Sigmoid colon (tissue), 6 donors: ENCODE measurements at regions not wholly inside any gene's neighbourhood (a gene's known extent, or its start where the extent isn't known, plus 50 kb on each side); places are given as distances from the start of the nearest gene placed in this dataset.

Experiments
- DNase-seq: peaks from one replicate; pipeline ENCODE4 v3.0.0-alpha.2; 2019
- H3K27ac ChIP-seq, 4 donors: fragments of 200-600 bp; sonication (generic); one replicate each; pipeline ENCODE4 v1.5.1; 2016 to 2019; ENCODE audit warnings: mild to moderate bottlenecking in 1 of 4
- H3K27me3 ChIP-seq, 3 donors: fragments of 200-600 bp; sonication (generic); one replicate each; pipeline ENCODE4 v1.5.1; 2019; ENCODE audit warnings: mild to moderate bottlenecking in 1 of 3
- H3K36me3 ChIP-seq, 4 donors: fragments of 200-600 bp; sonication (generic); one replicate each; pipeline ENCODE4 v1.5.1; 2016 to 2019
- H3K4me1 ChIP-seq, 4 donors: fragments of 200-600 bp; sonication (generic); one replicate each; pipeline ENCODE4 v1.5.1; 2017 to 2019
- H3K4me3 ChIP-seq, 4 donors: fragments of 200-600 bp; sonication (generic); one replicate each; pipeline ENCODE4 v1.5.1; 2017 to 2019; ENCODE audit warnings: mild to moderate bottlenecking in 2 of 4, moderate library complexity in 1 of 4
- H3K9me3 ChIP-seq, 4 donors: fragments of 200-600 bp in 3 of 4; sonication (generic) in 3 of 4; one replicate each; pipeline versions ENCODE4 v1.5.1 to v1.6.1; 2013 to 2019
- CTCF ChIP-seq, 4 experiments: fragments of 450-650 bp in 3 of 4; fragments of 200-600 bp in 1 of 4; IDR thresholded peaks; one replicate each; pipeline ENCODE4 v1.5.1; 2016 to 2019; ENCODE audit warnings: antibody characterized with exemption in 4 of 4, mild to moderate bottlenecking in 3 of 4, moderate library complexity in 2 of 4
- EP300 ChIP-seq, 4 donors: sonication (generic); formaldehyde crosslinking; IDR thresholded peaks; one replicate each; pipeline ENCODE4 v1.6.1; 2017; ENCODE audit warnings: antibody characterized with exemption in 4 of 4
- POLR2A ChIP-seq, 2 donors: fragments of 450-650 bp; IDR thresholded peaks; one replicate each; pipeline ENCODE4 v1.6.1; 2016; ENCODE audit warnings: antibody characterized with exemption in 2 of 2, mild to moderate bottlenecking in 2 of 2, moderate library complexity in 2 of 2
- POLR2AphosphoS5 ChIP-seq, 4 donors: sonication (generic); formaldehyde crosslinking; IDR thresholded peaks; one replicate each; pipeline ENCODE4 v1.6.1; 2017; ENCODE audit warnings: antibody characterized with exemption in 4 of 4
- WGBS, 2 donors: extraction: QIAGEN DNeasy Blood & Tissue Kit; methylation state at CpG; one replicate each; pipeline ENCODE4 v1.1.7; 2013; 5-methylcytosine and 5-hydroxymethylcytosine counted together
- intact Hi-C: fragments of 100-400 bp; cut with DNase I; formaldehyde crosslinking; loops from one replicate; pipeline ENCODE4 v1.15.1; 2023
- donor health status: healthy with polysubstance abuse.
- donor health status: healthy.

DNA sequence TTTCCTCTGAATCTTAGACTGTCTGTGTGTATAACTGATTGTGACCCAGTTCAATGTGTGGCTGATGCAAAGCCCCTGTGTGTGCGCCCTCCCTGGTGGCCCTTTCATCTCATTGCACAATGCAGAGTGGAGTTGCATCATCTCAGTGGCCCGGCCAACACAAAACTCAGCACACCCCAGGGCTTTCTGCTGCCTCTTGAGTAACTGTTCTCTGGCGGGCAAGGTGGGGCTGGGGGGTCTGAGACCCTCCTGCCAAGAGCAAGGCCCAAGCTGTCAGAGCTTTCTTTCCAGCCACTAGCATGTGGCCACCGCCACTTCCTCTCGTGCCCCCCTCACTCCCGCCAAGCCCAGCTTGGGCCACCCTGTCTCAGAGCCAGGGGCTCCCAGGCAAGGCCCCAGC, 80.7 kb upstream of the ALDH1L1 start:
- H3K4me3 ChIP-seq, result no peak overlapping the region
- intact Hi-C loops, result loop anchor here (5.0 kb wide), 2 partner anchors 79 to 216 kb away; partner anchors contain the start of genes ALDH1L1 and ZXDC
- TF ChIP-seq POLR2A (IDR thresholded peaks at IDR 0.05) (no peak), EP300 (IDR thresholded peaks at IDR 0.05) (no peak), CTCF (IDR thresholded peaks at IDR 0.05) (no peak), POLR2AphosphoS5 (IDR thresholded peaks at IDR 0.05) (peak; percentile 48 to 60 (median 55))
- H3K4me1 ChIP-seq, result peaks cover 0 to 7% (median 3%) of the 10 kb centered on the region in 4 donors
- no peaks in the 10 kb centered on the region for H3K9me3 ChIP-seq
- no peaks in the 10 kb centered on the region for H3K36me3 ChIP-seq
- peak overlapping the region; percentile 29 to 55 (median 42) for H3K27ac ChIP-seq
- H3K27me3 ChIP-seq, result no peaks in the 10 kb centered on the region
- DNase-seq, result peak; percentile 92
- 60 to 64% methylated on average over 6 of the region's 6 CpGs for WGBS, 2 donors

GRCh38 chr3:126259411-126260391, 79.3 kb upstream of the ALDH1L1 start:
- peaks cover 0 to 7% (median 2%) of the 10 kb centered on the region in 4 donors for H3K4me1 ChIP-seq
- H3K27me3 ChIP-seq, result no peaks in the 10 kb centered on the region
- H3K9me3 ChIP-seq, result no peaks in the 10 kb centered on the region
- DNase-seq, result peak; percentile 85
- 54 to 64% methylated on average over 23 of the region's 23 CpGs for WGBS, 2 donors
- H3K27ac ChIP-seq, result peak overlapping the region in 3 of 4 donors; percentile 16 to 42 (median 28)
- TF ChIP-seq POLR2AphosphoS5 (IDR thresholded peaks at IDR 0.05), result peak in 1 of 4 donors; percentile 30
- no peak for TF ChIP-seq POLR2A (IDR thresholded peaks at IDR 0.05)
- peak; percentile 74 to 86 (median 78) for TF ChIP-seq CTCF (IDR thresholded peaks at IDR 0.05)
- no peak for TF ChIP-seq EP300 (IDR thresholded peaks at IDR 0.05)
- intact Hi-C loops, result loop anchor here (1.0 to 5.0 kb wide), 3 partner anchors 77 to 218 kb away; partner anchors contain the start of genes ALDH1L1 and ZXDC
- H3K4me3 ChIP-seq, result peak overlapping the region in 3 of 4 donors; percentile 14 to 38 (median 28)
- no peaks in the 10 kb centered on the region for H3K36me3 ChIP-seq

- WGBS, 2 donors, result 37 to 78% methylated on average over 1 of the region's 1 CpG
- Histone ChIP-seq H3K36me3 (no peaks in the 10 kb centered on the region), H3K4me1 (peaks cover 0 to 7% (median 2%) of the 10 kb centered on the region in 4 donors), H3K27me3 (no peaks in the 10 kb centered on the region), H3K4me3 (no peak overlapping the region), H3K9me3 (no peaks in the 10 kb centered on the region), H3K27ac (no peak overlapping the region)
- TF ChIP-seq CTCF (IDR thresholded peaks at IDR 0.05), result no peak
- no peak for TF ChIP-seq POLR2AphosphoS5 (IDR thresholded peaks at IDR 0.05)
- no peak for TF ChIP-seq POLR2A (IDR thresholded peaks at IDR 0.05)
- TF ChIP-seq EP300 (IDR thresholded peaks at IDR 0.05), result no peak
- intact Hi-C loops, result loop anchor here (1.0 kb wide), 1 partner anchor 131 kb away; no protein-coding TSS in a partner anchor
- DNase-seq, result no peak
These were observed 78.3 kb upstream of the ALDH1L1 start for GRCh38 chr3:126258670-126259069.

- Histone ChIP-seq H3K36me3 (no peaks in the 10 kb centered on the region), H3K4me1 (peaks cover 0 to 7% (median 2%) of the 10 kb centered on the region in 4 donors), H3K27ac (no peak overlapping the region), H3K27me3 (no peaks in the 10 kb centered on the region), H3K4me3 (no peak overlapping the region), H3K9me3 (no peaks in the 10 kb centered on the region)
- WGBS, 2 donors, result 92 to 98% methylated on average over 3 of the region's 3 CpGs
- intact Hi-C loops, result no loop called here
- no peak for TF ChIP-seq EP300 (IDR thresholded peaks at IDR 0.05)
- TF ChIP-seq CTCF (IDR thresholded peaks at IDR 0.05), result no peak
- no peak for TF ChIP-seq POLR2AphosphoS5 (IDR thresholded peaks at IDR 0.05)
- no peak for TF ChIP-seq POLR2A (IDR thresholded peaks at IDR 0.05)
- no peak for DNase-seq
These were observed 77.6 kb upstream of the ALDH1L1 start for GRCh38 chr3:126257984-126258383.
